Neural progenitor cell (in vitro differentiated cells): ENCODE measurements at regions not wholly inside any gene's neighbourhood (a gene's known extent, or its start where the extent isn't known, plus 50 kb on each side); places are given as distances from the start of the nearest gene placed in this dataset.

ENCODE experiments used
- CTCF ChIP-seq: fragments of 200-600 bp; sonication (generic); IDR thresholded peaks from 2 replicates; pipeline ENCODE4 v1.5.1; 2017; ENCODE audit warnings: antibody characterized with exemption, mild to moderate bottlenecking
- EZH2 ChIP-seq: fragments of 200-600 bp; sonication (generic); IDR thresholded peaks from 2 replicates; pipeline ENCODE4 v1.6.1; 2017; ENCODE audit warnings: antibody characterized with exemption, mild to moderate bottlenecking, moderate library complexity

GRCh38 chr6:9875605-9876353, 539.1 kb downstream of the TFAP2A start:
- TF ChIP-seq CTCF (no peak), EZH2 (no peak)
